ENCODE measurements at regions not wholly inside any gene's neighbourhood (a gene's known extent, or its start where the extent isn't known, plus 50 kb on each side); places are given as distances from the start of the nearest gene placed in this dataset.

DNA sequence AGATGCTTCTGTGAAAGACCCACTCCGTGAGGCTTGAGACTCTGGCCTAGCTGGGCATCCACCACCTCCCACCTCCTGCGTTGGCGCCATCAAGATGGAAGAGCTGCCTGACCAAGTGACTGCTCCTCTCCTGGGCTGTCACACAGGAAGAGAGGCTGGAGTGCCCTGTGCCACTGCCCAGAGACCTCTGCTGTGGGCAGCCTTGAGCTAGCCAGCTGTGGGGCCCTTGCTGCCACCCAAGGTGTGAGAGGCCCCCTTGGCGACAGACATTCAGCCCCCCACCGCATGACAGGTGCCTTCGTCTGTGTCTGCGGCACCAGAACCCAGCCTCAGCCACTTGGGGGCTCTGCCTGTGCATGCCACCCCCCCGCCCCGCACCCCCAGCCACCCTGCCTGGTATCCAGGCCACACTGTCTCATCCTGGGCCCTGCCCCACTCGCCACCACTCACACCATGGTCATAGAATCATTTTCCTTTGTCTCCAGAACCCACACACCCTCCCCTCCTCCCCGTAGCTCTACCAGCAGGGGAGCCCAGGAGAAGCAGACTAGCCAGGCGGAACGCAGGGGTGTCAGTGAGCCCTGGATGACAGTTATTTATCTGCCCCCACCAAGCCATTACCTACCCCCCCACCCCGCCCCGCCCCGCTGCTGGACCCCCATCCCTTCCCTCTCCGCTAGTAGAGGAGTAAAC is 120.9 kb upstream of the LHX1 start:
- no peak for DNase-seq (ENCODE audit: low read depth, low spot score)

DNA sequence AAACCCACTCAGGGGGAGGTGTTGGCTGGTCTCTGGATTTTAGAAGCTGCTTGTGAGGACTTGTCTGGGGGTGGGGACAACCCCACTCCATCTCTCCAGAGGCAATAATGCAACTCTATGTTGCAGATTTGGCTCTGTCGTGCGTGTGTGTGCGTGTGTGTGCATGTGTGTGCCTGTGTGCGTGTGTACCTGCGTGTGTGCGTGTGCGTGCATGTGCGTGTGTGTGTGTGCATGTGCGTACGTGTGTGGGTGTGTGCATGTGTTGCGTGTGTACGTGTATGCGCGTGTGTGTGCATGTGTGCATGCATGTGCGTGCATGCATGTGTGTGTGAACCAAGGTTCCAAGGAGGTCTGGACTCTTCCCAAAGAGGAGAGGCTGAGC is 120.4 kb upstream of the LHX1 start:
- DNase-seq (ENCODE audit: low read depth, low spot score) = no peak

DNA sequence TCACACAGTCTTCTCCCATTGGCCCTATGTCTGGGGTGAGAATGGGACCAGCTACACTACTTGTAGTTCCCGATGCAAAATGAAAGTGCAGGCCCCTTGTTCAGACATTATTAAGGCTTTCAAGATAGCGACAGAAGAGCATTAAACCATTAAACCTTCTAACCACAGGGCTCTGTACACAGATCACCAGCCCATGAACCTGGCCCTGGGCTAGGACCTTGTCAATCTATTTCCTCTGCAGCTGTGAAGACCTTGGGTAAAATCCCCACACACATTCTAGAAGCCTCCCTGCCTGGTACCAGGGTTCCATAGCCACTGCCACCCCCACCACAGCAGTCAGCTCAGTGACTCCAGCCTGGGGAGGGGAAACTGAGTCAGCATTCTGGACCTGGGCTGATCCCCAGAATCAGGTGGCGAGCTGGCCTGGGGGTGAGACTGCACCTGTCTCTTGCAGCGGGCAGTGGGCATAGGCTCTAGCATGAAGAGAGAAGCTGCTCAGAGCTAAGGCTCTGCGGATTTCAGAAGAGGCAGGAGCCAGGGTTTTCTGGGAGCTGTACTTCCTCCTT is 119.7 kb upstream of the LHX1 start:
- no peak for DNase-seq (ENCODE audit: low read depth, low spot score)

DNA sequence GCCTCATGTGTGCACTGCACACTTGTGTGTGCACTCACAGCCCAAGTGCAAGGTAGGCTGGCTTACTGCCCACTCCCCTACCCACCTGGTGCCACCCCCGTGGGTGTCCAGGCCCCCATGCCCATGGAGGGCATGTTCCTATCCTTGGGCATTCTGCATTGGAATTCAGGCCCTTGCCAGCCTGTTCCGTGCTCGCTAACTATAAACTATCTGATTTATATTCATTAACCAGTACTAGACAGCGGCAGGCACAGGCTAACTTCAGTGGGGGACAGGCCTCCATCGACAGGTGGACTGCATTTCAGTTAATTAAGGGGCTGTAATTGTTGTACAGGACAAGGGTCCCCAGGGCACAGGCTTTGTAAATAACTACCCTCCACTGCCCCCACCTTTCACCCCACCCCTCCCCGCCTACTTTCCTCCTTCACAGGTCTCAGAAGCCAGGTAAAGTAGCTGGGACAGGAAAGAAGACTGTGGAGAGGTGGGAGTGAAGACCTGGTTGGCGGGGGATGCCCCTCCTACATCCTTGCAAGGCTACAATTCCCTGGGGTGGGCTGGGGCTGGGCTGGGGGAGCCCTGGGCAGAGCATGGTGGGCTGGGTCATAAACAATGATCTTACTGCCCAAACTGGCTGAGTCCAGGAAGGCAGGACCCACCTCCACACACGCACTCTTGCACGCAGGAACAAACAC is 119.0 kb upstream of the LHX1 start:
- DNase-seq (ENCODE audit: low read depth, low spot score) = no peak

DNA sequence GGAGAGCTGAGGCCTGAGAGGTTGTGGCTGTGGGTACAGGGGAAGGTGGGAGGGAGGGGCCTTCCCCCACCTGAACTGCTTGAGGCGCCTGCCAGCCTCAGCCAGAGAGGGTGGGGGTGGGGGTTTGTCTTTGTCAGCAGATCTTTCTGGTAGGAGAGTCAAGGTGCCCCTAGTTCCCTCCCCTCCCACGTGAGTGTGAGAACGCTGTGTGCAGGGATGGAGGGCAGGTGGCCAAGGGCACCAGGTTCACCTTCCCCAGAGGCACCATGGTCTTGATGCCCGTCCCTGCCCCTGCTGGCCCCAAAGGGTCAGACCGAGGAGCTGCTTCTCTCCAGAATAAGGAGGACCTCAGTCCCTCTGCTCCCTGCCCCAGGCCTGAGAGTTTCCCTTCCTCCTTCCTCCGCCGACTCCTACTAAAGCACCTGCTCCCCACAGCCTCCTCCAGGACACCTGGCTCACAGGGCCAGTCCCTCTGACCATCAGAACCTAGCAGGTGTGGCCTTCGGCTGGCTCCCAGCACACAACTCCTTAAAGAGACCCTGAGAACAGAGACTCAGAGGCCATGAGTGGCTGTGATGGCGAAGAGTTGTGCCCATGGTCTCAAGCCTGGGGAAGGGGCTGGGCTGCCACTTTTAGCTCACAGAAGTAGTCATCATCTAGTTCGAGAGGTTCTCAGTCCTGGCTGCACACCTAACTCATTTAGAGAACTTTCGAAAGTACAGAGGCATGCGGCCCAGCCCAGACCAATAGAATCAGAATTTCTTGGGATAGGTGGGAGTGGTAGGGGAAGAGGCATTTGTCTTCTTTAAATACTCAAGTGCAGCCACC is 113.2 kb upstream of the LHX1 start:
- no peak for DNase-seq (ENCODE audit: low read depth, low spot score)

DNA sequence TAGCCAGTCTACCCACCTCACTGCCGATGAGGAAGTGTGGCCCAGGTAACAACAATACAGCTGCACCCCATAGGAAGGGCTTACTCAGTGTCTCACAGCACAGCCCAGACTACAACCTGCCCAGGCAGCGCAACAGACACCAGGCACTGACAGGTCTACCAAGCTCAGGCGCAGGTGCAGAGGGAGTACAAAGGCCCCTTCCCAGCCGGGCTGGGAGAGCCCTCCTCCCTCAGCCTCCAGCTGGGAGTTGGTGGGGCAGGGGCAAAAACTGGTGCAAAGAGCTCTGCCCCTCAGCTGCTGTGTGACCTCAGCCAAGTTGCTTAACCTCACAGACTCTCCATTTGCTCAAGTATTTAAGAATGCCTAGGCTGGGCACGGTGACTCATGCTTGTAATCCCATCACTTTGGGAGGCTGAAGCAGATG is 112.6 kb upstream of the LHX1 start:
- no peak for DNase-seq (ENCODE audit: low read depth, low spot score)

DNA sequence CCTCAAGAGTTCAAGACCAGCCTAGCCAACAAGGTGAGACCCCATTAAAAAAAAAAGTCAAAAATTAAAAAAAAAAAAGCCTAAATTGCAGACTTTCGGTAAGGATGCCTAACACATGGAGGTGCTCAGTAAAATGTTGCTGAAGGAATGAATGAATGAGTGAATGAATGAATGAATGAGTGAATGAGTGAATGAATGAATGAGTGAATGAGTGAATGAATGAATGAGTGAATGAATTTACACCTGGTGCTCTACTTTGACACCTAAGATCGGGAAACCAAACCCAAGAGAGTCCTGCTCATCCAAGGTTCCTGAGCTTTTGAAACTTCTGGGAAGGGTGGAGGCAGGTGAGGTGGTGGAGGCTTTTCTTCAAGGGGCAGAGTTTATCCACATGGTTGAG is 112.2 kb upstream of the LHX1 start:
- DNase-seq (ENCODE audit: low read depth, low spot score) = no peak

DNA sequence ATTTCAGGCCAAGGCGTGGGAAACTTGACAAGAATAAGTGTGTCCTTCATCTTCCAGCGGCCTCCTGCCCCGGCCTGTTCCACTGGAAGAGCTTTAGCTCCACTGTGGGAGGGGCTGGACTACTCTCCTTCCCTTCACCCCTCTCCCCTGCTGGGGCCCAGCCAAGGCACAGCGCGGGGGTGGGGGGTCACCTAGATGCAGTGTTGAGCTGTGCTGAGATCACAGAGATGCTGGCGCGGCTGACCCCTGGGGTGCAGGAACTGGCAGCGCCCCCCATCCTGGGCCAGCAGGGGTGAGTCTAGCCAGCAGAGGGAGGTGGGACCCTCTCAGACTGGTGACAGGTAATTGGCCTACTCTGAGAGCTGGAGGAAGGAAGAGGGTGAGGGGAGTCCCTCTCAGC is 111.8 kb upstream of the LHX1 start:
- DNase-seq (ENCODE audit: low read depth, low spot score) = no peak

DNA sequence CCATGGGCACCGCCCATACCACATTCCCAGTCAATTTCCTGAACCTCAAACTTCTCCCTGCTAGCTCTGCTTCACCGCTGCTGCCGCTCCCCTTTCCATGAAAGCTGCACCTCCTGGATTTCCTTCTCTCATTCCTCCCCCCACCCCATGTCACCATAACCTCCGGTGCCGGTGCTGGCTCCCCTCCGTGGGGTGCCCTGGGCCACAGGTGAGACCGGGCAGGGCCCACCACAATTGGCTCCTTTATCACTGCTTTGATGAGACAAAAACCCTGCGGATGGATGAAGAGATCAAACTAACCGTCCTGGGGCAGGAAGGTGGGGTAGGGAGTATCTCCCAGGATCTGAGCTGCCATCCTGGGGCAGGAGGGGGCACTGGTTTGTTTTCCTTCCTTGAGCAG is 111.3 kb upstream of the LHX1 start:
- no peak for DNase-seq (ENCODE audit: low read depth, low spot score)

DNA sequence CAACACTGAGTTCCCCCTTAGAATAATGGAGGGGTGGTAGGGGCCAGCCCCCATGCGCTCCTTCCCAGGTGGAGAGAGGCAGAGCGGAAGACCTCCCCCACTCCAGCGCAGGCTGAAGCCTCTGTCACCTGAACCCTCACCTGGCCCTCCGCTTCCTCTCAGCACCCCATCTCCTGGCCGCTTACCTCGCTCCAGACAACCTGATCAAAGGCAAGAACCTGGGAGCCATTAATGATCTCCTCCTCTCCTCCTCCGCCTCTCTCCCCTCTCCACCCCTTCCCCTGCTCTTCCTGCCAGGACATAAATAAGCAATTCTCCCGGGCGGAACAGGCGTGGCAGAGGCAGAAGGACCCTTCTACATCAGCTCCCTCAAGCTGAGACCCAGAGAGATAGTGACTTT is 110.2 kb upstream of the LHX1 start:
- DNase-seq (ENCODE audit: low read depth, low spot score) = no peak

DNA sequence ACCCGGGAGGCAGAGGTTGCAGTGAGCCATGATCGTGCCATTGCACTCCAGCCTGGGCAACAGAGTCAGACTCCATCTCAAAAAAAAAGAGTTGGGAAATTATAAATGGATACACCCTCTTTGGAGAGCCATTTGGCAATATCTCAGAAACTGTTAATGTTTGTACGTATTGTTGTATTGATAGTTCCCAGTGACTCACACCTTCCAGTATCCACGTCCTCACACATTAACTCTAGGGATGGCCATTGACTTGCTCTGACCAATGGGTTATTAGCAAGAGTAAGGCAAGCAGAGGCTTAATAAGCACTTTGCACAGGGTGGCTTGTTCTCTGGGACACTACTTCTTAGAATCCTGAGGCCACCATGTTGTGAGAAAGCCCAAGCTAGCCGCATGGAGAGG is 107.6 kb upstream of the LHX1 start:
- DNase-seq (ENCODE audit: low read depth, low spot score) = no peak

DNA sequence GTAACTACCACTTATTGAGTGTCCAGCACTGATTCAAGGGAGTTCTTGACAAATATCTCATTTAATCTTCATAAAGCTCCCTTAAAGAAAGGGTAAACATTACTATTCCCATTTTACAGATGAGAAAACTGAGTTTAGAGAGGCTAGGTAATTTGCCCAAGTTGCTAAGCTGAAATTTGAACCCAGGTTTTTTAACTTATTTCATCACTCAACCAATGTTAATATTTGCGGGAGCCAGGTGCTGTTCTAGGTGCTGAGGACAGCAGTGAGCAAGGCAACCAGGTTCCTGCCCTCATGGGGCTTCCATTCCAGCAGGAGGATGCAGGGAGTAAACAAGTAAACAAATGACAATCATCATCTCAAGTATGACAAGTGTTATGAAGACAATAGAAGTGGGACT is 104.0 kb upstream of the LHX1 start:
- no peak for DNase-seq (ENCODE audit: low read depth, low spot score)

DNA sequence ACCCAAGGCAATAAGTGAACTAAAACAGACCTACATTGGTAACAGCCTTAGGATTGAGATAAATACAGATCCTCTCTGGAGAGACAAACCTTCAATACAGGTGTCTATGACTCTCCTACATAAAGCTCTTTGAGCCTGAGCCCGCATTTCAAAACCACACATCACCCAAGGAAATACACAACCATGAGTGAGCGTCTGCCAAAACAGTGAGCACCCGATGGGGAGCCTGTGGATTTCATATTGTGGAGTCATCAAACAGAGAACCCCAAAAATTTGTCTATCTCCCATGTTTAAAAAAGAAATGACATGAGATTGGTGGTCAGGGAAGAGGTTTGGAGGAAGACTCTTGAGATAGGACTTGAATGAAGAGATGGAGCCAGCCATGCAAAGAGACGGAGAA is 102.2 kb upstream of the LHX1 start:
- DNase-seq (ENCODE audit: low read depth, low spot score) = no peak

DNA sequence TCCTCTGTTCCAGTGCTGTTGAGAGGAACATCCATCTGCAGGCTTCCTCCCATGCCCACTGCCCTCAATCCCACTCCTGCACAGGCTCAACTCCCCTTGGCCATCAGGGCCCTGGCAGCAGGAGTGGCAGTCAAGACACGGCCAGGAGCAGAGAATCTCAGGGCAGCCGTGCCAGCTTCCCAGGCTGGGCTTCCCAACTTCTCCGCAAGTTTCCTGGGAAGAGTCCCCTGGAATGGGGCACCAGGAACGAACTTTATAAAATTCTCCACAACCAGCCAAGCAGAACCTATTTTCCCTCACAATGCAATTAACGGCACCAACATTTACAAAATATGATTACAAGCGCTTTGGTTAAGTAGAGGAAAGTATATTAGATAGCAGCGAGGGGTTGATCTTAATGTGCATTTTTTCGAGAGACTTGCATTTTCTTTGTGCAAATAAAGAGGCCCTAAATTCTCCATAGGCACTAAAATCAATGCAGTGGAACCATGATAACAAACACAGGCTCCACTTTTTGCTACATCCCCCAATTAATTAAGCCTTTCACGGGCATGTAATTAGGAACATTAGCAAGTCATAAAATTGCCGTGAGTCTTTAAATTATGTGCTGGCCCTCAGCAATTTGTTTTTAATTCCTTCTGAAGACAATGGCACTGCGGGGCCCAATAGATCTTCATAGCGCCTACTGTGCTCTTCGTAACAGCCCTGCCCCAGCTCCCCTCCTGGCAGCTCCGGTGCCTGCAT is 99.9 kb upstream of the LHX1 start:
- DNase-seq (ENCODE audit: low read depth, low spot score) = no peak

DNA sequence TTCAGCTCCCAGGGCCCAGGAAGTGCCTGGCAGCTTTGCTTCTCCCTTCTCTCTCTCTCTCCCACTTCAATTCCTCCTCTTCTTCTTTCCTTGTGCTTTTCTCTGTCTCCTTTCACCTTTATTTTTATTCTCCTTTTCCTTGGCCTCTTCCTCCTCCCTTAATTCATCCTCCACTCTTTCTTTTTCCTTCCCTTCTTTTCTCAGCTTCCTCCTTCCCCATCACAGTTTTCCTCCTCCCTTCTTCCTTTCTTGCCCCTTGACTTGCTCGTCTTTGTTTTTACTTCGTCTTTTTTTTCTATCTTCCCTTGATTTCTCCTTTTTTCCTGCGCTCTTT is 99.4 kb upstream of the LHX1 start:
- DNase-seq (ENCODE audit: low read depth, low spot score) = no peak

DNA sequence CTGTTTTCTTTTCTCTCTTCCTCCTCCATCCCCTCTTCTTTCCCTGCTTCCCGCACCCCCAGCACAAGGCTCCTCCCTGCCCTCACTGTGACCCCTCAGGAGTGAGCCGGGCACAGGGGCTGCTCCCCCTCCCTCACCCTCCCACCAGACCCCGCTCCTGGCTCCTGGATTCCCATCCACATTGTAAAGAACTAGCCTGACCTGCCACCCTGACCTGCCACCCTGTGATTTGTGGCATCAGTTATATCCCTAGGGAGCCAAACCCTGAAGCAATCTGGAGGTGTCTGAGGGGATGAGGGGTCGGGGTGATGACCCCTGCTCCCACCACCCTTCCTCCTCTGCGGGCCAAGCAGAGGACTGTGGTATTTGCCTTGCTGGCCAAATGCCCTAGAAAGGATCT is 98.0 kb upstream of the LHX1 start:
- DNase-seq (ENCODE audit: low read depth, low spot score) = no peak

DNA sequence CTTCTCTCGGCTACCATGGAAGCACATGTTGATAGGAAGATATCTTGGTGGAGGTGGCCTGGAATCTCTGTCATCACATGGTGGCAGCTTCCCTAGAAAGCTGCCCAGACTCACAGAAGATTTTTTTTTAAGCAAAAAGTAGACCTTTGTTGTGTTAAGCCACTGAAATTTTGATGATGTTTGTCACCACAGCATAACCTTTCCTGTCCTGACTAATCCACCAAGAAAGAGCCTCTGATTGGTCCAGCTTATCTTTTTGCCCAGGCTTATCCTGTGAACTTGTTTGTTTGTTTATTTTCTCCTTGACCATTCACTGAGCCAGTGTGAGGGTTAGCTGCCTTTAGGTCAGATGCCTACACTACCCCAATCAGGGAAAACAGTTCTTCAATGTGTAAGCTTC is 96.5 kb upstream of the LHX1 start:
- DNase-seq (ENCODE audit: low read depth, low spot score) = no peak

DNA sequence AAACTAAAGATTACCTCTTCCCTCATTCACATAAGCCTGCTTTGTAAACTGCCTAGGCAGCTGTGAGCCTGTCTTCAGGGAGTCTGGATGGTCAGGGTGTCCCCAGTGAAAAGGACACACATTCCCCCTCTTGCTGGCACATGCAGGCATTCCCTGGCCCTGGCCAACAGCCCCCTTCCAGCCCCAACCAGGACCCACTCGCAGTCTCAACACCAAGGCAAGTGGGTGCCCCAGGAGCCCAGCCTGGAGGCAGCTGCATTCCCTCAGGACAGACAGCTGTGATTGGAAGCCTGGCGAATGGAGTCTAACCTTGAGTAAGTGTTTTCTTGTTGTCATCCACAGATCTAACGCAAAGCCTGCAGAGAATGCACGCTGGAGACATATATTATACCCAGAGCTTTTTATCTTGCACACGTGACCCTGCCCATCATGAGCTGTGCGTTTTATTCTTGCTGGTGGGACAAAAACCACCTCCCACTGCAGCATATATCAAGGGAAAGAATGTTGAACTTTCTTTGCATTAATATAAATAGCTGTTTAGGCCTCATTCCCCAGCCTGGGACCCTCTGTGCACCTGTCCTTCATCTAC is 95.0 kb upstream of the LHX1 start:
- DNase-seq (ENCODE audit: low read depth, low spot score) = no peak

DNA sequence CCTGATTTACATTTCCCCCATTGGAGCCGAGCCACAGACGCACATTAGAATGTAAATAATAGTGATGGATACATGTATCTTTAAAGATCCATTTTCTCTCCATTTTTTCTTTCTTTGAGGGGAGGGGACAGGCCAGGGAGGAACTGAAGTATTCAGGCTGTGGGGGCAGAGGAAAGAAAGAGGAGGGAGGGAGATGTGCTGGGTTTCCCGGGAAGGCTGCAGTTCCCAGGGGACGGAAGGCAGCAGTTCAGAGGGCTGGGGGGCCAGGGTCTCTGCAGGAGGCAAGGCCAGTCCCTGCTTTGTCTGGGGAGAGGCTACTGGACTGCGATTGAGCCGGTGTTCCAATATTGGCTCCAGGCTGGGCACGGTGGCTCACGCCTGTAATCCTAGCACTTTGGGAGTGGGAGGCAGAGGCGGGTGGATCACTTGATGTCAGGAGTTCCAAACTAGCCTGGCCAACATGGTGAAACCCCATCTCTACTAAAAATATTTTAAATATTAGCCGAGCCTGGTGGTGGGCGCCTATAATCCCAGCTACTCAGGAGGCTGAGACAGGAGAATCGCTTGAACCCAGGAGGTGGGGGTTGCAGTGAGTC is 94.2 kb upstream of the LHX1 start:
- no peak for DNase-seq (ENCODE audit: low read depth, low spot score)

DNA sequence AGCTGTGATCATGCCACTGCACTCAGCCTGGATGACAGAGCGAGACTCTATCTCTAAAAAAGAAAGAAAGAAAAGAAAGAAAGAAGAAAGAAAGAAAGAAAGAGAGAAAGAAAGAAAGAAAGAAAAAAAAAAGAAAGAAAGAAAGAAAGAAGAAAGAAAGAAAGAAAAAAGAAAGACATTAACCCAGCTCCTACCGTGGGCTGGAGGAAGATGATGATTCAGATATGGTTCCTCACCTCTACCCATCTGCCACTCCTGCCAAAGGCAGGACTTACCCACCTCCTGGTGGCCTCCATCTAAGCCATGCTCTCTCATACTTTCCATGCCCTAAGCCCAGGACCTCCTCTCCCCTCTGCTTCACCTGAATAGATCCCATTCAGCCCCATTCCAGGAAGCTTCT is 93.3 kb upstream of the LHX1 start:
- no peak for DNase-seq (ENCODE audit: low read depth, low spot score)

DNA sequence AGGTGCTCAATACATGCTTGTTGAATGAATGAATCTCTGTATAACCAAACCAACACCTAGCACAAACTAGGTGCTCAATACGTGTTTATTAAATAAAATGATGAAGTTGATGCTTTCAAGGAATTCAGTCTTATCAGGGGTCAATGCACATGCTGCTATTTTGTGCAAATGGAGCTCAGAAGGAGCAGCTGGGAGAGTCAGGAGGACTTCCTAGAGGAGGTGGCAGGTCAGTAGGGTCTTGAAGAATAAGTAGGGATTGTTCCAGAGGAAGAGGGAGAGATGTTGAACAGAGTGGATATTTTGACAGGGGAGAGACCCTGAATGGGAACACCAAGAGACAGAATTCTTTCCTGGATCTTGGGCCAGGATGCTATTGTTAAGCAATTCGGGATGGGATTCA is 92.7 kb upstream of the LHX1 start:
- no peak for DNase-seq (ENCODE audit: low read depth, low spot score)

Measured in iPS DF 19.7 (cell line).